CD14-positive monocyte (primary cell): ENCODE measurements at regions not wholly inside any gene's neighbourhood (a gene's known extent, or its start where the extent isn't known, plus 50 kb on each side); places are given as distances from the start of the nearest gene placed in this dataset.

Experiments
- DNase-seq, 3 donors: peaks; one replicate each; pipeline ENCODE4 v3.0.0-alpha.2; 2011 to 2022
- H2AFZ ChIP-seq: 2 replicates; pipeline ENCODE4 v1.6.0; 2012; ENCODE audit warnings: mild to moderate bottlenecking, low read depth, low read length, inconsistent platforms; ENCODE audit not compliant: insufficient read depth, poor library complexity, severe bottlenecking
- H3K27ac ChIP-seq, 2 donors: 1 replicate in 1 of 2; 2 replicates in 1 of 2; pipeline ENCODE4 v1.5.1; 2012 to 2013; ENCODE audit warnings: low read length in 2 of 2, control low read depth in 1 of 2, inconsistent platforms in 1 of 2, low read depth in 1 of 2, mild to moderate bottlenecking in 1 of 2
- H3K27me3 ChIP-seq, 2 donors: one replicate each; pipeline versions ENCODE4 v1.6.0 to v1.6.1; 2011 to 2013; ENCODE audit warnings: low read length in 2 of 2; ENCODE audit not compliant: control insufficient read depth in 2 of 2, insufficient read depth in 2 of 2
- H3K36me3 ChIP-seq, 2 donors: replicated peaks in 1 of 2; 1 replicate in 1 of 2; 2 replicates in 1 of 2; pipeline versions ENCODE4 v1.5.1 to v1.6.1; 2012 to 2013; ENCODE audit warnings: low read length in 2 of 2, control low read depth in 1 of 2, inconsistent platforms in 1 of 2, mild to moderate bottlenecking in 1 of 2; ENCODE audit not compliant: insufficient read depth in 2 of 2, control insufficient read depth in 1 of 2
- H3K4me1 ChIP-seq, 2 donors: 1 replicate in 1 of 2; 2 replicates in 1 of 2; pipeline versions ENCODE4 v1.5.1 to v1.6.1; 2012 to 2013; ENCODE audit warnings: low read length in 2 of 2, control low read depth in 1 of 2, inconsistent platforms in 1 of 2, mild to moderate bottlenecking in 1 of 2, moderate library complexity in 1 of 2; ENCODE audit not compliant: insufficient read depth in 2 of 2, control insufficient read depth in 1 of 2
- H3K4me2 ChIP-seq: replicated peaks from 2 replicates; pipeline ENCODE3; 2012; ENCODE audit warnings: low read length, moderate library complexity, mild to moderate bottlenecking; ENCODE audit not compliant: poor library complexity, severe bottlenecking; ENCODE audit errors: extremely low read depth
- H3K4me3 ChIP-seq, 3 experiments: fragments of 200-600 bp in 1 of 3; sonication (generic) in 1 of 3; replicated peaks in 1 of 3; 1 replicate in 2 of 3; 2 replicates in 1 of 3; pipeline ENCODE4 v1.5.1; 2011 to 2013; ENCODE audit warnings: low read length in 3 of 3, mild to moderate bottlenecking in 3 of 3, control low read depth in 2 of 3, low read depth in 2 of 3, inconsistent platforms in 1 of 3, moderate library complexity in 1 of 3
- H3K79me2 ChIP-seq: 2 replicates; pipeline ENCODE4 v1.6.0; 2012; ENCODE audit warnings: mild to moderate bottlenecking, control low read depth, inconsistent platforms, low read length, moderate library complexity; ENCODE audit not compliant: insufficient read depth
- H3K9ac ChIP-seq: 2 replicates; pipeline ENCODE4 v1.6.0; 2017; ENCODE audit warnings: low read length, mild to moderate bottlenecking; ENCODE audit not compliant: insufficient read depth, poor library complexity, severe bottlenecking
- H3K9me3 ChIP-seq, 2 donors: replicated peaks in 1 of 2; 1 replicate in 1 of 2; 2 replicates in 1 of 2; pipeline versions ENCODE4 v1.5.1 to v1.6.1; 2012 to 2013; ENCODE audit warnings: low read length in 2 of 2, control low read depth in 1 of 2; ENCODE audit not compliant: control insufficient read depth in 1 of 2, insufficient read depth in 1 of 2
- H4K20me1 ChIP-seq: 2 replicates; pipeline ENCODE4 v1.6.0; 2012; ENCODE audit warnings: mild to moderate bottlenecking, low read length, control low read depth, moderate library complexity; ENCODE audit not compliant: insufficient read depth
- H3K27ac Mint-ChIP-seq, 7 donors: one replicate each; pipeline ENCODE4 v1.8.0; 2020; ENCODE audit warnings: mild to moderate bottlenecking in 7 of 7, mixed read lengths in 7 of 7, moderate library complexity in 6 of 7, inconsistent platforms in 2 of 7
- H3K27me3 Mint-ChIP-seq, 3 donors: one replicate each; pipeline ENCODE4 v1.8.0; 2021 to 2022; ENCODE audit warnings: low read depth in 3 of 3, mild to moderate bottlenecking in 3 of 3, mixed read lengths in 3 of 3, moderate library complexity in 3 of 3, inconsistent platforms in 1 of 3
- H3K36me3 Mint-ChIP-seq, 2 donors: one replicate each; pipeline ENCODE4 v1.8.0; 2020; ENCODE audit warnings: mixed read lengths in 2 of 2, inconsistent platforms in 1 of 2, mild to moderate bottlenecking in 1 of 2
- H3K4me1 Mint-ChIP-seq: one replicate; pipeline ENCODE4 v1.8.0; 2020; ENCODE audit warnings: mild to moderate bottlenecking, mixed read lengths
- H3K4me3 Mint-ChIP-seq, 2 donors: one replicate each; pipeline ENCODE4 v1.8.0; 2020; ENCODE audit warnings: mild to moderate bottlenecking in 2 of 2, mixed read lengths in 2 of 2, moderate library complexity in 1 of 2
- H3K9me3 Mint-ChIP-seq, 7 donors: one replicate each; pipeline ENCODE4 v1.8.0; 2020 to 2022; ENCODE audit warnings: mixed read lengths in 7 of 7, mild to moderate bottlenecking in 6 of 7, moderate library complexity in 6 of 7, inconsistent platforms in 2 of 7
- CTCF ChIP-seq: fragments of 200-600 bp; IDR thresholded peaks from one replicate; pipeline ENCODE4 v1.8.0; 2022; ENCODE audit warnings: antibody characterized with exemption, mild to moderate bottlenecking
- WGBS: methylation state at CpG from one replicate; pipeline ENCODE4 v1.1.5; 2013; ENCODE audit warnings: missing lambda C conversion rate; ENCODE audit not compliant: insufficient coverage; 5-methylcytosine and 5-hydroxymethylcytosine counted together
- intact Hi-C, 2 donors: fragments of 100-400 bp; cut with micrococcal nuclease; formaldehyde crosslinking; loops; one replicate each; pipeline versions ENCODE4 v1.15.0 to v1.15.1; 2023

DNA sequence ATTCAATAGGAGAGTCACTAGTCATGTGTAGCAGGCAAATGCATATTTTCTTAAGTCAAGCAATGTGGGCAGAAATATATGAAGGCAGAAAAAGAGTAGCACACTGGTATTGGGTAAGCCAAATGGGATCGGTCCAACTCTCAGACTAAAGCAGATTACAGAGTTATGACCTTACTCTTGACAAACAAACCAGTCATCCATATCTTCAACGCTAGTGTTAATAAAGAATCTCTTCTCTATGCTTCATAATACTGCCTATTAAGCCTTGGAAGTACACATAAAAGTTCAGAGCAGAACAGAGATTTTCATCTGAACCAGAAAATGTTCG is 320.2 kb upstream of the JARID2 start:
- Mint-ChIP-seq H3K4me1 (peaks cover 82% of the 10 kb centered on the region), H3K27ac (no peak overlapping the region), H3K4me3 (no peak overlapping the region), H3K36me3 (peaks cover 2 to 3% of the 10 kb centered on the region in 2 donors), H3K27me3 (peaks cover 0 to 2% (median 1%) of the 10 kb centered on the region in 3 donors), H3K9me3 (peaks cover 0 to 2% (median 0%) of the 10 kb centered on the region in 7 donors)
- Histone ChIP-seq H3K4me2 (no peak overlapping the region), H4K20me1 (no peaks in the 10 kb centered on the region), H3K4me3 (no peak overlapping the region), H3K79me2 (no peaks in the 10 kb centered on the region), H2AFZ (no peak overlapping the region), H3K27ac (no peak overlapping the region), H3K36me3 (no peaks in the 10 kb centered on the region), H3K4me1 (peaks cover 78% of the 10 kb centered on the region in 2 donors), H3K27me3 (no peaks in the 10 kb centered on the region), H3K9me3 (no peaks in the 10 kb centered on the region), H3K9ac (no peak overlapping the region)
- WGBS: 90% methylated on average over 2 of the region's 3 CpGs
- no peak for DNase-seq
- no peak for TF ChIP-seq CTCF
- intact Hi-C loops: loop anchor here in 1 of 2 donors (5.0 kb wide), 1 partner anchor 43 kb away; no protein-coding TSS in a partner anchor

- no peaks in the 10 kb centered on the region for H3K9me3 ChIP-seq
- no CpG with 5 or more reads among the region's 7 CpGs for WGBS
- DNase-seq: peak; percentile 76 to 84 (median 83)
- H3K36me3 ChIP-seq: no peaks in the 10 kb centered on the region
- H3K4me2 ChIP-seq: no peak overlapping the region
- Mint-ChIP-seq H3K4me1 (peaks cover 72% of the 10 kb centered on the region), H3K4me3 (no peak overlapping the region), H3K27me3 (peaks cover 0 to 2% (median 0%) of the 10 kb centered on the region in 3 donors), H3K36me3 (peaks cover 3 to 5% of the 10 kb centered on the region in 2 donors), H3K27ac (peak overlapping the region; percentile 46 to 89 (median 82)), H3K9me3 (peaks cover 0 to 4% (median 0%) of the 10 kb centered on the region in 7 donors)
- peaks cover 60 to 61% of the 10 kb centered on the region in 2 donors for H3K4me1 ChIP-seq
- H2AFZ ChIP-seq: no peak overlapping the region
- H3K27me3 ChIP-seq: no peaks in the 10 kb centered on the region
- no peak overlapping the region for H3K9ac ChIP-seq
- H3K27ac ChIP-seq: peak overlapping the region in 1 of 2 donors; percentile 60
- intact Hi-C loops: loop anchor here in 1 of 2 donors (5.0 kb wide), 1 partner anchor 45 kb away; no protein-coding TSS in a partner anchor
- H4K20me1 ChIP-seq: no peaks in the 10 kb centered on the region
- H3K79me2 ChIP-seq: no peaks in the 10 kb centered on the region
- TF ChIP-seq CTCF: no peak
- no peak overlapping the region for H3K4me3 ChIP-seq
Measured at GRCh38 chr6:14927398-14927797, 318.5 kb upstream of the JARID2 start.
